Tibial nerve (tissue), 4 donors: ENCODE measurements at regions not wholly inside any gene's neighbourhood (a gene's known extent, or its start where the extent isn't known, plus 50 kb on each side); places are given as distances from the start of the nearest gene placed in this dataset.

Experiments used
- CTCF ChIP-seq, 5 experiments: fragments of 200-600 bp in 3 of 5; fragments of 450-650 bp in 2 of 5; sonication (generic) in 3 of 5; IDR thresholded peaks; one replicate each; pipeline ENCODE4 v1.5.1; 2016 to 2019; ENCODE audit warnings: antibody characterized with exemption in 5 of 5, mild to moderate bottlenecking in 3 of 5, moderate library complexity in 2 of 5
- EP300 ChIP-seq, 2 donors: sonication (generic); formaldehyde crosslinking; IDR thresholded peaks; one replicate each; pipeline ENCODE4 v1.6.1; 2017; ENCODE audit warnings: antibody characterized with exemption in 2 of 2, mild to moderate bottlenecking in 1 of 2
- POLR2A ChIP-seq, 2 donors: fragments of 450-650 bp; IDR thresholded peaks; one replicate each; pipeline ENCODE4 v1.6.1; 2017; ENCODE audit warnings: antibody characterized with exemption in 2 of 2, mild to moderate bottlenecking in 2 of 2, moderate library complexity in 2 of 2

- TF ChIP-seq POLR2A (IDR thresholded peaks at IDR 0.05): no peak
- no peak for TF ChIP-seq CTCF (IDR thresholded peaks at IDR 0.05)
- no peak for TF ChIP-seq EP300 (IDR thresholded peaks at IDR 0.05)
Measured at GRCh38 chr17:69912805-69913204, 162.2 kb upstream of the KCNJ16 start.
